ENCODE measurements at regions not wholly inside any gene's neighbourhood (a gene's known extent, or its start where the extent isn't known, plus 50 kb on each side); places are given as distances from the start of the nearest gene placed in this dataset.

GRCh38 chr7:41492603-41493002 is 210.3 kb downstream of the INHBA start:
- TF ChIP-seq, protein P1, sequence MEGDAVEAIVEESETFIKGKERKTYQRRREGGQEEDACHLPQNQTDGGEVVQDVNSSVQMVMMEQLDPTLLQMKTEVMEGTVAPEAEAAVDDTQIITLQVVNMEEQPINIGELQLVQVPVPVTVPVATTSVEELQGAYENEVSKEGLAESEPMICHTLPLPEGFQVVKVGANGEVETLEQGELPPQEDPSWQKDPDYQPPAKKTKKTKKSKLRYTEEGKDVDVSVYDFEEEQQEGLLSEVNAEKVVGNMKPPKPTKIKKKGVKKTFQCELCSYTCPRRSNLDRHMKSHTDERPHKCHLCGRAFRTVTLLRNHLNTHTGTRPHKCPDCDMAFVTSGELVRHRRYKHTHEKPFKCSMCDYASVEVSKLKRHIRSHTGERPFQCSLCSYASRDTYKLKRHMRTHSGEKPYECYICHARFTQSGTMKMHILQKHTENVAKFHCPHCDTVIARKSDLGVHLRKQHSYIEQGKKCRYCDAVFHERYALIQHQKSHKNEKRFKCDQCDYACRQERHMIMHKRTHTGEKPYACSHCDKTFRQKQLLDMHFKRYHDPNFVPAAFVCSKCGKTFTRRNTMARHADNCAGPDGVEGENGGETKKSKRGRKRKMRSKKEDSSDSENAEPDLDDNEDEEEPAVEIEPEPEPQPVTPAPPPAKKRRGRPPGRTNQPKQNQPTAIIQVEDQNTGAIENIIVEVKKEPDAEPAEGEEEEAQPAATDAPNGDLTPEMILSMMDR (conservative IDR thresholded peaks at IDR 0.05; ENCODE audit: low read length) = no peak
- no peak for TF ChIP-seq EZH2phosphoT487 (IDR thresholded peaks at IDR 0.05; ENCODE audit: borderline replicate concordance, low read depth, low read length)
